Breast epithelium (tissue), 4 donors: ENCODE measurements at regions not wholly inside any gene's neighbourhood (a gene's known extent, or its start where the extent isn't known, plus 50 kb on each side); places are given as distances from the start of the nearest gene placed in this dataset.

Experiments
- DNase-seq, 2 donors: peaks; one replicate each; pipeline ENCODE4 v3.0.0-alpha.2; 2019; ENCODE audit warnings: low spot score in 2 of 2
- H3K27ac ChIP-seq, 2 donors: fragments of 200-600 bp; sonication (generic) in 1 of 2; one replicate each; pipeline ENCODE4 v1.5.1; 2016 to 2019; ENCODE audit warnings: mild to moderate bottlenecking in 1 of 2
- H3K27me3 ChIP-seq, 2 donors: fragments of 200-600 bp; sonication (generic) in 1 of 2; one replicate each; pipeline versions ENCODE4 v1.5.1 to v1.6.0; 2017 to 2019; ENCODE audit warnings: control low read depth in 1 of 2, mild to moderate bottlenecking in 1 of 2
- H3K36me3 ChIP-seq: fragments of 200-600 bp; one replicate; pipeline ENCODE4 v1.5.1; 2019
- H3K4me1 ChIP-seq, 2 donors: fragments of 200-600 bp; sonication (generic); one replicate each; pipeline ENCODE4 v1.5.1; 2016 to 2019; ENCODE audit warnings: control low read depth in 1 of 2
- H3K4me3 ChIP-seq, 3 donors: fragments of 200-600 bp; sonication (generic); 1 replicate in 2 of 3; 2 replicates in 1 of 3; pipeline ENCODE4 v1.5.1; 2016 to 2019; ENCODE audit warnings: mild to moderate bottlenecking in 3 of 3, moderate library complexity in 2 of 3
- H3K9me3 ChIP-seq, 2 donors: fragments of 200-600 bp; sonication (generic) in 1 of 2; one replicate each; pipeline ENCODE4 v1.5.1; 2016 to 2019; ENCODE audit warnings: control low read depth in 1 of 2
- POLR2A ChIP-seq: fragments of 450-650 bp; IDR thresholded peaks from one replicate; pipeline ENCODE4 v1.6.1; 2016; ENCODE audit warnings: antibody characterized with exemption, mild to moderate bottlenecking, moderate library complexity
- POLR2AphosphoS5 ChIP-seq, 3 donors: sonication (generic); formaldehyde crosslinking; IDR thresholded peaks; one replicate each; pipeline ENCODE4 v1.6.1; 2017; ENCODE audit warnings: antibody characterized with exemption in 3 of 3
- intact Hi-C: fragments of 100-400 bp; cut with DNase I; formaldehyde crosslinking; loops from one replicate; pipeline ENCODE4 v1.15.1; 2023; ENCODE audit warnings: low total_unique reads
- TF ChIP-seq, protein P1 (sequence below), 3 donors: fragments of 450-650 bp; IDR thresholded peaks; one replicate each; pipeline ENCODE4 v1.5.1; 2016 to 2017; ENCODE audit warnings: antibody characterized with exemption in 3 of 3, mild to moderate bottlenecking in 3 of 3, moderate library complexity in 3 of 3

DNA sequence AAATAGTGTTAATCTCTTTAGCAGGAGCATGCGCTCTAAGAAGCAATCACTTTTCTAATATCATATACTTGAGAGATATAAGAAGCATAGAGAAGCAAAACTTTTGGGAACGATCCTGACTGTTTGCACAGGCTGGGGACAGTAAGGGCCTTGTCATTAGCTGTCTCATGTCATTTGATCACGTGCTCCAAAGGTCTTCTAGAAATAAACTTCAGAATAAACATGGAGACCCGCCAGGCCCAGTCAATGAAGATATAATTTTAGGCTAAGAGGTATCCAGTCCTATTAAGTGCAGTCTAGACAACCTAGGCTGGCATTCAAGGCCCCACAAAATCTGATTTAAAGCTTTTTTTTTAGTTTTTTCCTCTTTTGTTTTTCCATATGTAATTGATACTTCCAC lies 111.0 kb upstream of the APC start:
- Histone ChIP-seq H3K27ac (no peak overlapping the region), H3K9me3 (peaks cover 0 to under 1% of the 10 kb centered on the region in 2 donors), H3K36me3 (no peaks in the 10 kb centered on the region), H3K4me3 (no peak overlapping the region), H3K4me1 (no peaks in the 10 kb centered on the region), H3K27me3 (no peaks in the 10 kb centered on the region)
- intact Hi-C loops: no loop called here
- DNase-seq: no peak
- TF ChIP-seq, protein P1, sequence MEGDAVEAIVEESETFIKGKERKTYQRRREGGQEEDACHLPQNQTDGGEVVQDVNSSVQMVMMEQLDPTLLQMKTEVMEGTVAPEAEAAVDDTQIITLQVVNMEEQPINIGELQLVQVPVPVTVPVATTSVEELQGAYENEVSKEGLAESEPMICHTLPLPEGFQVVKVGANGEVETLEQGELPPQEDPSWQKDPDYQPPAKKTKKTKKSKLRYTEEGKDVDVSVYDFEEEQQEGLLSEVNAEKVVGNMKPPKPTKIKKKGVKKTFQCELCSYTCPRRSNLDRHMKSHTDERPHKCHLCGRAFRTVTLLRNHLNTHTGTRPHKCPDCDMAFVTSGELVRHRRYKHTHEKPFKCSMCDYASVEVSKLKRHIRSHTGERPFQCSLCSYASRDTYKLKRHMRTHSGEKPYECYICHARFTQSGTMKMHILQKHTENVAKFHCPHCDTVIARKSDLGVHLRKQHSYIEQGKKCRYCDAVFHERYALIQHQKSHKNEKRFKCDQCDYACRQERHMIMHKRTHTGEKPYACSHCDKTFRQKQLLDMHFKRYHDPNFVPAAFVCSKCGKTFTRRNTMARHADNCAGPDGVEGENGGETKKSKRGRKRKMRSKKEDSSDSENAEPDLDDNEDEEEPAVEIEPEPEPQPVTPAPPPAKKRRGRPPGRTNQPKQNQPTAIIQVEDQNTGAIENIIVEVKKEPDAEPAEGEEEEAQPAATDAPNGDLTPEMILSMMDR (IDR thresholded peaks at IDR 0.05): no peak
- no peak for TF ChIP-seq POLR2AphosphoS5 (IDR thresholded peaks at IDR 0.05)
- TF ChIP-seq POLR2A: no peak

DNA sequence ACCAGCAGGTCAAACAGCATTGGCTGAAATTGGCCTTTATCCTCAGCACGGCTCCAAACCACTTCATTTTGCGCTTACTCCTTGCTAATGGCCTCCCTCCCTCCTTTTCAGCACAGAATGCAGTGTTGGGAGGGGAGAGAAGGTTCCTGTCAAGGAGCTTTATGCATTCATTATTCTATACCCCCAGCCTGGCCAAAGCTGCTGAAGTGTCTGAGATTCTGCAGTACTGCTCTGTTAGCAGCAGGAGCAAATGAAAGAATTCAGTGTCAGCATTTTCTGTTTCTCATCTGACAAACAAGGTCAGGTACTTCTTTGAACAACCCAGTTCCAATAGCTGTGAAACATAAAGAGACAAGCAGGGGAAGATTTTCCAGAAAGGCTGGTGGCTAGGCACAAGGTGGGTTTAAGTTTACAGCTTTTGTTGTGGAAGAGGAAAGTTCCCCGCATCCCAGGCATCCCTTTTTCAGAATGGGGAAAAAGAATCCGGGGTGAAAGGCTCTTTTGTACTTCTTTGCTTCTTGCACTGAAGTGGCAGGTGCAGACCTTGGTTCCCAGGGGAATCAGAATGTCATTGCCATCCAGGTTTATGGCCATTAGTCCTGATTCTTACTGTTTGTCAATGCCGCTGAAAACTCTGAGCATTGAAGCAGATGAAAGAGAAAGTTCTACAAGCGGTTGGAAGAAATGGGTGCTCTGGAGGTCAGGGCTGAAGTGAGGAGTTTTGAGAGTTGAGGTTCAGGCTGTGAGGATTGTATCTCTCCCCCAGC lies 109.3 kb upstream of the APC start:
- no peaks in the 10 kb centered on the region for H3K4me1 ChIP-seq
- TF ChIP-seq, protein P1 (IDR thresholded peaks at IDR 0.05): no peak
- TF ChIP-seq POLR2AphosphoS5 (IDR thresholded peaks at IDR 0.05) (no peak), POLR2A (no peak)
- DNase-seq: no peak
- no peaks in the 10 kb centered on the region for H3K27me3 ChIP-seq
- intact Hi-C loops: no loop called here
- peaks cover 0 to 10% of the 10 kb centered on the region in 2 donors for H3K9me3 ChIP-seq
- no peaks in the 10 kb centered on the region for H3K36me3 ChIP-seq
- no peak overlapping the region for H3K27ac ChIP-seq
- H3K4me3 ChIP-seq: no peak overlapping the region

DNA sequence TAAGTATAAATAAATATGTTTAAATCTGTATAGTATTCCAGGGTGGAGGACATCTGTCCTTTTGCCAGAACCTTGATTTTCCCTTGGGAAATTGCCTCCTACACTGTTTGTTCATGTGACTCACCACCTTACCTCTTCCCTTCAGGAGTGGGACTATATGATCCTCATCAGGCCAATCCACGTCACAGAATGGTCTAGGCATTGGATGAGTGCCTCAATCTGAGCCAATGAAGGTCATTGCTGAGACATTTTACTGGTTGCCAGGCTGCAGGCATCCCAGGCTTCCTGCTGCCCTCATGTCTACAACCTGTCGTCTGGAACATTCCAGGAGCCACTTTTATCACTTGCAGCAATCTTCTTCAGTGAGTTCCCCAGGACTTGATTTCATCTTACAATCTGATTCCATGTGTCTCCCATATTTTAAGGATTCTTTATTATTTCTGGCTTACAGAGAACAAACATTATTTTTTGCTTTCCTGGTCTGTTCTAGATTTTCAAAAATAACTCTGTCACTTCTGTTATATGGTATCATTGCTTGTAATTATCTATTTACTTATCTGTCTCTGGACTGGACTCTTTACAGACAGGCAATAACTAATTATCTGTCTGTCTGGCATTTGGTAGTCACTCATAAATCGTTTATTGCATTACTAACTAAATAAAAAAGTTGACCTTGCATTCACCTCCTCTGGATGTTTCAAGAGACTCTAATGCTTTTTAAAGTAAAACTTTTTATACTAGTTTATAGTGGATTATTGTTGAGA lies 107.3 kb upstream of the APC start:
- no peak overlapping the region for H3K4me3 ChIP-seq
- H3K9me3 ChIP-seq: peaks cover 0 to 10% of the 10 kb centered on the region in 2 donors
- no peaks in the 10 kb centered on the region for H3K27me3 ChIP-seq
- intact Hi-C loops: no loop called here
- H3K36me3 ChIP-seq: no peaks in the 10 kb centered on the region
- no peak overlapping the region for H3K27ac ChIP-seq
- TF ChIP-seq POLR2AphosphoS5 (IDR thresholded peaks at IDR 0.05) (no peak), POLR2A (no peak)
- TF ChIP-seq, protein P1 (IDR thresholded peaks at IDR 0.05): no peak
- no peak for DNase-seq
- H3K4me1 ChIP-seq: no peaks in the 10 kb centered on the region

DNA sequence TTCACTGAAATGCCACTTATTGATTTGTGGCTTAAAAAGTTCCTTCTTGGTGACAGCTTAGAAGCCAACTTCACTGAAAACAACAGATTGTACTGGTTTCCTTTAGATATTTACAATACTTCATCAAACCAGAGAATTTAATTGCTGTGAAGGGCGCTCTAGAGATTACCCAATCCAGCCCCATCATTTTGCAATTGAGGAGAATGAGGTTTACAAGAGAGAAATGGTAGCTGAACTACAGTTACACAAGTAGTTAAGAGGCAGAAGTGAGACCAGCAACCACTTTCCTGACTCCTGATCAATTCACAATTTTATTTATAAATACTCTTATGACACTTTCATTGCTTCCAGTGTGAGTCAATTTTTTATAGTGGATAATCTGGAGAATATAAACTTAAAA lies 103.5 kb upstream of the APC start:
- Histone ChIP-seq H3K36me3 (no peaks in the 10 kb centered on the region), H3K4me1 (no peaks in the 10 kb centered on the region), H3K27ac (no peak overlapping the region), H3K27me3 (no peaks in the 10 kb centered on the region), H3K9me3 (peaks cover 0 to 10% of the 10 kb centered on the region in 2 donors), H3K4me3 (no peak overlapping the region)
- TF ChIP-seq POLR2AphosphoS5 (IDR thresholded peaks at IDR 0.05) (no peak), POLR2A (no peak)
- TF ChIP-seq, protein P1 (IDR thresholded peaks at IDR 0.05): no peak
- intact Hi-C loops: no loop called here
- no peak for DNase-seq

DNA sequence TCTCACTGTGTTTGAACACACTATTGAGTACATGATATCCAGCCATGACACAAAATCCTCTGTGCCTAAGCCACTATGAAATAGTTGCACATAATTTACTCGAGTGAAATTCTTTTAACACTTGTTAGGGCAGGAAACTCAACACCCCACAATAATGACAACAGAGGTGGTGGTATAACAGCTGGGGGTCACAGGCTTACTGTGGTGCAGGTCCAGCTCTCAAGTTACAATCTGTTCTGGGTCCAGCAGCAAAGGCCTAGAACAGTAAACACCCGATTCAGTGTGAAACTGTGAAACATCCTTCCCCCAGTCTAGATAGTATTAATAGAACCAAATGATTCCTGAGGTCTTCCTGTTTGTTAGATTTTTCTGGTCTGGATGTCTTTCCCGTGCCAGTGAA lies 102.9 kb upstream of the APC start:
- H3K27ac ChIP-seq: no peak overlapping the region
- H3K4me1 ChIP-seq: no peaks in the 10 kb centered on the region
- intact Hi-C loops: no loop called here
- H3K36me3 ChIP-seq: no peaks in the 10 kb centered on the region
- H3K9me3 ChIP-seq: peaks cover 0 to 10% of the 10 kb centered on the region in 2 donors
- TF ChIP-seq POLR2AphosphoS5 (IDR thresholded peaks at IDR 0.05) (no peak), POLR2A (no peak)
- TF ChIP-seq, protein P1 (IDR thresholded peaks at IDR 0.05): no peak
- no peaks in the 10 kb centered on the region for H3K27me3 ChIP-seq
- H3K4me3 ChIP-seq: no peak overlapping the region
- no peak for DNase-seq
